ENCODE measurements at regions not wholly inside any gene's neighbourhood (a gene's known extent, or its start where the extent isn't known, plus 50 kb on each side); places are given as distances from the start of the nearest gene placed in this dataset.

DNA sequence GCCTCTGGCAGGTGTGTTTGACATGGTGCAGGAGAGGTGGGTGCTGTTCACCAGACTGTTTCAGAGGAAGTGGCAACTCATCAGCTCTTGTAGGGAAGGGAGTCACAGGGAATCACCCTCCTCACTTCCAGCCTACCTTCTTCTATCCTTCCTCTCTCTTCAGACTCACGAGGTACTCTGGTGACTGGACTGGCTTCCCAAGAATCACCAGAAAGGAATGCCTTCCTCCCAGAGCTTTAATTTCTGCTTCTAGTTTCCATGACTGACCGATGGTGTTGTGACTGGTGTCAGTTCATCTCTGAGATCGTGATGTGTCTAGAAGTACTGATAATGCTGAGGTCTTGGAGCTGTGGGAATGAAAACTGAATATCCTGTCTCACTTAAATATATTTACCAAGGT is 247.3 kb downstream of the KCTD12 start:
- DNase-seq (ENCODE audit: low read depth, low spot score) (no peak), ATAC-seq (no peak)
- in situ Hi-C loops (cut with HindIII; ENCODE audit: low pct_unique_long_range_greater_than_20kb, low sequenced_read_pairs) = no loop called here
- Histone ChIP-seq H3K4me3 (ENCODE audit: low read depth in 2 of 2, low read length in 2 of 2) (no peak overlapping the region), H3K9me3 (ENCODE audit: control insufficient read depth, insufficient read depth, low read depth, low read length) (no peaks in the 10 kb centered on the region), H3K27me3 (ENCODE audit: control insufficient read depth, insufficient read depth, low read length) (no peaks in the 10 kb centered on the region), H3K4me1 (ENCODE audit: control insufficient read depth, insufficient read depth, low read length) (no peaks in the 10 kb centered on the region), H3K36me3 (ENCODE audit: control insufficient read depth, insufficient read depth, low read length) (no peaks in the 10 kb centered on the region), H3K27ac (ENCODE audit: low read length) (no peak overlapping the region)
- no peak for TF ChIP-seq TCF7L2 (IDR thresholded peaks at IDR 0.05; ENCODE audit: low read depth, low read length)
- TF ChIP-seq, protein P1, sequence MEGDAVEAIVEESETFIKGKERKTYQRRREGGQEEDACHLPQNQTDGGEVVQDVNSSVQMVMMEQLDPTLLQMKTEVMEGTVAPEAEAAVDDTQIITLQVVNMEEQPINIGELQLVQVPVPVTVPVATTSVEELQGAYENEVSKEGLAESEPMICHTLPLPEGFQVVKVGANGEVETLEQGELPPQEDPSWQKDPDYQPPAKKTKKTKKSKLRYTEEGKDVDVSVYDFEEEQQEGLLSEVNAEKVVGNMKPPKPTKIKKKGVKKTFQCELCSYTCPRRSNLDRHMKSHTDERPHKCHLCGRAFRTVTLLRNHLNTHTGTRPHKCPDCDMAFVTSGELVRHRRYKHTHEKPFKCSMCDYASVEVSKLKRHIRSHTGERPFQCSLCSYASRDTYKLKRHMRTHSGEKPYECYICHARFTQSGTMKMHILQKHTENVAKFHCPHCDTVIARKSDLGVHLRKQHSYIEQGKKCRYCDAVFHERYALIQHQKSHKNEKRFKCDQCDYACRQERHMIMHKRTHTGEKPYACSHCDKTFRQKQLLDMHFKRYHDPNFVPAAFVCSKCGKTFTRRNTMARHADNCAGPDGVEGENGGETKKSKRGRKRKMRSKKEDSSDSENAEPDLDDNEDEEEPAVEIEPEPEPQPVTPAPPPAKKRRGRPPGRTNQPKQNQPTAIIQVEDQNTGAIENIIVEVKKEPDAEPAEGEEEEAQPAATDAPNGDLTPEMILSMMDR (IDR thresholded peaks at IDR 0.05) = no peak
- no peak for TF ChIP-seq SIN3A (IDR thresholded peaks at IDR 0.05; ENCODE audit: borderline replicate concordance, insufficient read depth, low read depth, low read length)
- TF ChIP-seq POLR2AphosphoS5 (IDR thresholded peaks at IDR 0.05; ENCODE audit: low read depth, low read length) = no peak
- TF ChIP-seq, protein P2, sequence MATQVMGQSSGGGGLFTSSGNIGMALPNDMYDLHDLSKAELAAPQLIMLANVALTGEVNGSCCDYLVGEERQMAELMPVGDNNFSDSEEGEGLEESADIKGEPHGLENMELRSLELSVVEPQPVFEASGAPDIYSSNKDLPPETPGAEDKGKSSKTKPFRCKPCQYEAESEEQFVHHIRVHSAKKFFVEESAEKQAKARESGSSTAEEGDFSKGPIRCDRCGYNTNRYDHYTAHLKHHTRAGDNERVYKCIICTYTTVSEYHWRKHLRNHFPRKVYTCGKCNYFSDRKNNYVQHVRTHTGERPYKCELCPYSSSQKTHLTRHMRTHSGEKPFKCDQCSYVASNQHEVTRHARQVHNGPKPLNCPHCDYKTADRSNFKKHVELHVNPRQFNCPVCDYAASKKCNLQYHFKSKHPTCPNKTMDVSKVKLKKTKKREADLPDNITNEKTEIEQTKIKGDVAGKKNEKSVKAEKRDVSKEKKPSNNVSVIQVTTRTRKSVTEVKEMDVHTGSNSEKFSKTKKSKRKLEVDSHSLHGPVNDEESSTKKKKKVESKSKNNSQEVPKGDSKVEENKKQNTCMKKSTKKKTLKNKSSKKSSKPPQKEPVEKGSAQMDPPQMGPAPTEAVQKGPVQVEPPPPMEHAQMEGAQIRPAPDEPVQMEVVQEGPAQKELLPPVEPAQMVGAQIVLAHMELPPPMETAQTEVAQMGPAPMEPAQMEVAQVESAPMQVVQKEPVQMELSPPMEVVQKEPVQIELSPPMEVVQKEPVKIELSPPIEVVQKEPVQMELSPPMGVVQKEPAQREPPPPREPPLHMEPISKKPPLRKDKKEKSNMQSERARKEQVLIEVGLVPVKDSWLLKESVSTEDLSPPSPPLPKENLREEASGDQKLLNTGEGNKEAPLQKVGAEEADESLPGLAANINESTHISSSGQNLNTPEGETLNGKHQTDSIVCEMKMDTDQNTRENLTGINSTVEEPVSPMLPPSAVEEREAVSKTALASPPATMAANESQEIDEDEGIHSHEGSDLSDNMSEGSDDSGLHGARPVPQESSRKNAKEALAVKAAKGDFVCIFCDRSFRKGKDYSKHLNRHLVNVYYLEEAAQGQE (IDR thresholded peaks at IDR 0.05; ENCODE audit: insufficient read depth in 1 of 2, low read depth in 2 of 2, low read length in 1 of 2) = no peak
- no TSS peak for BruUV-seq (replicated peaks)
- intact Hi-C loops (cut with micrococcal nuclease; ENCODE audit: unreplicated experiment) = no loop called here
- ChIA-PET CTCF (no interaction called here), POLR2A (no interaction called here)

DNA sequence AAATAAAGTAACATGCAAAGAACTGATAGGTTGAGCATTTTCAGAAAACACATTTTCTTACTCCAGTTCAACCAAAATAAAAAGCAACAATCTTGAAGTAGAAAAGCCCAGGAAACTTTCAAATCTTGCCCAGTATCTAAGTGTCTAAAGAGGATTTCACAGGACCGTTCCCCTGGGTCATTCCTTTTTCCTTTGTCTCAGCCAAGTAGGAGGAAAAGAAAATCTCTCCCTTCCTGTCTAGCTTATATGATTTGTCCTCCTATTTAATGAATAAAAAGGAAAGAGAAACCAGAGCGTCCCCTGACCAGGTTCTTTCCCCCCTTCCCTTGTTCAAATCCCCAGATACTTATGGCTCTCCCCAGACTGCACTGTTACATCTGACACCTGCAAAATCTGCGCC is 248.0 kb downstream of the KCTD12 start:
- intact Hi-C loops (cut with micrococcal nuclease; ENCODE audit: unreplicated experiment) = no loop called here
- POLR2A ChIA-PET = no interaction called here

More for the DNA sequence above, 248.0 kb downstream of the KCTD12 start:
- BruUV-seq (replicated peaks) = no TSS peak
- DNase-seq (ENCODE audit: low read depth, low spot score) (no peak), ATAC-seq (no peak)
- no peaks in the 10 kb centered on the region for H3K4me1 ChIP-seq (ENCODE audit: control insufficient read depth, insufficient read depth, low read length)
- in situ Hi-C loops (cut with HindIII; ENCODE audit: low pct_unique_long_range_greater_than_20kb, low sequenced_read_pairs) = no loop called here
- no peaks in the 10 kb centered on the region for H3K36me3 ChIP-seq (ENCODE audit: control insufficient read depth, insufficient read depth, low read length)
- H3K27me3 ChIP-seq (ENCODE audit: control insufficient read depth, insufficient read depth, low read length) = no peaks in the 10 kb centered on the region
- CTCF ChIA-PET = no interaction called here
- no peak overlapping the region for H3K27ac ChIP-seq (ENCODE audit: low read length)
- H3K9me3 ChIP-seq (ENCODE audit: control insufficient read depth, insufficient read depth, low read depth, low read length) = no peaks in the 10 kb centered on the region
- H3K4me3 ChIP-seq (ENCODE audit: low read depth in 2 of 2, low read length in 2 of 2) = no peak overlapping the region
- TF ChIP-seq, protein P2 (IDR thresholded peaks at IDR 0.05; ENCODE audit: insufficient read depth in 1 of 2, low read depth in 2 of 2, low read length in 1 of 2) = no peak
- no peak for TF ChIP-seq TCF7L2 (IDR thresholded peaks at IDR 0.05; ENCODE audit: low read depth, low read length)

Measured in Panc1 (cell line).